ENCODE measurements at regions not wholly inside any gene's neighbourhood (a gene's known extent, or its start where the extent isn't known, plus 50 kb on each side); places are given as distances from the start of the nearest gene placed in this dataset.
"Not testable (repeated sequence)": the region's sequence is repeated elsewhere in the genome, so short reads cannot be mapped to it uniquely, and the experiment has no call there.

DNA sequence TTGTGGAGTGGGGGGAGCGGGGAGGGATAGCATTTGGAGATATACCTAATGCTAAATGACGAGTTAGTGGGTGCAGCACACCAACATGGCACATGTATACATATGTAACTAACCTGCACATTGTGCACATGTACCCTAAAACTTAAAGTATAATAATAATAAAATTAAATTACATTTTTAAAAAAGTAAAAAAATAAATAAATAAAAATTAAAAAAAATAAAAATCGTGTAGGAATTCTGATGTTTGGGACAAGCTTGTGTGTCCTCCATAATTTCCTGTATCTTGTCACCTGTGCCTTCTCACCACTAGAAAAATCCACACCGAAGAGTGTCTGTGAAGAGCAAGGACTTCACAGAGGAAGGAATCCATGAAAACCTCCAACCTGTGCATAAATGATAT, 400.5 kb upstream of the MGMT start:
- not testable (repeated sequence) for DNase-seq

- DNase-seq: not testable (repeated sequence)
These were observed 395.6 kb upstream of the MGMT start for GRCh38 chr10:129071411-129071810.

DNA sequence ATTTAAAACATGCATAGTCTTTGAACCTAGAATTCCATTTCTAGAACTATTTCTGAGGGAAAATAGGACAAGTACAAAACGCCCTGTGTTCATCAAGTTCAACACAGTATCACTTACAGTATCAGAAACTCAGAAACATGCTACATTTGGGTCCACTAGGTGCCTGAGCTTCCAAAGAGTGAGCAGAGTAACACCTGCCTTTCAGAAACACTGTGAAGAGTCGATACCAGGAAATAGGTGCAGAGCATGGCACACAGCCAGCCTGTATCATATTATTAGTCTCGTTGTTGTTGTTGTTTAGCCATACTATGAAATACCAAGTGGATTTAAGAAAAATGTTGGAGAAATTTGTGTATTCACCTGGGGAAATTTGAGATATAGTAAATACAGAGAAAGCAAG, 392.1 kb upstream of the MGMT start:
- no peak for DNase-seq

- DNase-seq: no peak
These were observed 391.5 kb upstream of the MGMT start for GRCh38 chr10:129075508-129075907.

DNA sequence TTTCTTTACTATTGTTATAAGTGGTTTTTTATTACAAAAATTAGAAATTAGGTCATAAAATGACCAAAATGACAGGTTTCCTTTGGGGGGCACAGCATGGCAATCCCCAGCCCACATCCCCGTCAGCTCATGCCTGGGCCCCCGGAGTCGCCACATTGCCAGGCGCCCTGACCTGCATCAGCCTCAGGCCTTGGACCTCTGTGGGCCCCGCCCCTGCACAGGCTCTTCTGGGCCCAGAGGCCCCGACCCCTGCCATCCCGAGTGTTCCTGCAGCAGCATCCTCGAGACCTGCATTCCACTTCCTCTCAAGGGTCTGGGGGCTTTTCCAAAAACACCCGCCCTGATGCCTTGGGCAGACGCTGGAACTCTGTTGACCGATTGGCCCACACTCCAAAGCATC, 391.1 kb upstream of the MGMT start:
- no peak for DNase-seq

DNA sequence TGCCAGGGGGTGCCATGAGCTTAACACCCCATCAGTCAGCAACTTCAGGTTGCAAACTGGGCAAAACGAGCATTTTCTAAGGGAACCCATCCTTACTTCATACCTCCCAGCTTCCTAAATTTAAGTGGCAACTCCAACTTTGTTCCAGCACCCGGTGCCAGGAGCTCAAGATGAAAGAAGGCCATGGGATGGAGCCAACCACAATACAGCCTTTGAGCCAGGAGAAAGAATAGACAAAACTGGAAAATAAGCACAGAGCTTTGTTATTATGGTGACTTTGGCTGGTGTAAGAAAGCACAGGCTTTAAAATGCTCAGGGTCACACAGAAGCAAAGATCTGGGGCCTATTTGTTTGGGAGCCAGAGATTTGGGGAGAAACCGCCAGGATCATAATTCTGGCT, 388.7 kb upstream of the MGMT start:
- no peak for DNase-seq

- DNase-seq: no peak
These were observed 388.3 kb upstream of the MGMT start for GRCh38 chr10:129078746-129079145.

GRCh38 chr10:129079705-129080104, 387.3 kb upstream of the MGMT start:
- DNase-seq: no peak

- no peak for DNase-seq
These were observed 381.2 kb upstream of the MGMT start for GRCh38 chr10:129085811-129086210.

- DNase-seq: no peak
These were observed 377.7 kb upstream of the MGMT start for GRCh38 chr10:129089341-129089740.

DNA sequence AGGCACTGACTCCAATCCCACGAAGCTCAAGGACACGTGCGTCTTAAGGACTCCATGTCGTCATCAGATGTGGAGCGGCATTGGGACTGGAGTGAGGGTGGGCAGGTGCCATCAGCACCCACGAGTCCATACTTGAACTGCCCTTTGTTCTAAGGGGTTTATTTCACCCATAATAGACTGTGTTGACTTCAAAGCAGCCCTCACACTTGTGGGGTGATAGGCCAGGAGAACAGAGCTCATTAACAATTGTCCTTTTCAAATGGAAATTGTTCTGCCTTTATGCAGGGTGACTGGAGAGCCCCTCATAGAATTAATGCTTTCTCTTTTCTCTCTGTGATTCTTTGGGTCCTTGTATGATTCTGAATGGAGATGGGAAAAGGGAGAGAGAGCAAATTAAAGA, 376.9 kb upstream of the MGMT start:
- no peak for DNase-seq

- no peak for DNase-seq
These were observed 376.2 kb upstream of the MGMT start for GRCh38 chr10:129090618-129091366.

DNA sequence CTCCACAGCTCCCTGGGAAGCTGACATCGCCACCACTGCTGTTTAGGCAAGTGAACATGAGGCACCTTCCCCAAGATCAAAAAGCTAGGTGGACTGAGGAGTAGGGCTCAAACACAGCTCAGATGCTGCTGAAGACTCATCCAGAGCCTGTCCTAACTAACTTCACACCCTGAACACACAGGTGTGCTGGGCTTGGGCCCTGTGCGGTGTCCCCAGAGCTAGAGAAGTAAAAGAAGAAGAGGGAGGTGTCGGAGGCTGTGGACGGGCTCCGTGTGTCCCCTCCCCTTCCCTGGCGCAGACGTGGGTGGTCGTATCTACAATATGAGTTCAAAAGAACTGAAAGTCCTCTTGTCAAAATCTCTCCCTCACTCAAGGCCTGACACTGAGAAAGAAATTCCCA, 373.4 kb upstream of the MGMT start:
- DNase-seq: no peak

DNA sequence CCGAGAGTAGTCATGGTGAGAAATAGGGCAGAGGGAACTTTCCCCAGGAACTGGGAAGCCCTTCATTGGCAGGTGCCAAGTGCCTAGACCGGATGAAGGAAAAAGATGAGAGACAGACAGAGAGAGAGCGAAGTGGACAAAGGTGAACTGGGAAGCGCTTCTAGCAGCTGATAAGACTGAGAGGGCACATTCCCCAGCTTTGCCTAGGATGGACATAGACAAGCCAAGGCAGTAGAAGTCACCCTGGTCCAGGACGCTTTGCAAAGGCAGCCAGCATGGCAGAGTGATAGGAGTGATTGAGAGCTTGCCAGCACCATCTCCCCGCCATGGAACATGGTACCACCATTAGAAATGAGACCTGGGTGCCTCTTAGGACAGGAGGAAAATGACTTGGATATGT, 372.8 kb upstream of the MGMT start:
- DNase-seq: no peak

DNA sequence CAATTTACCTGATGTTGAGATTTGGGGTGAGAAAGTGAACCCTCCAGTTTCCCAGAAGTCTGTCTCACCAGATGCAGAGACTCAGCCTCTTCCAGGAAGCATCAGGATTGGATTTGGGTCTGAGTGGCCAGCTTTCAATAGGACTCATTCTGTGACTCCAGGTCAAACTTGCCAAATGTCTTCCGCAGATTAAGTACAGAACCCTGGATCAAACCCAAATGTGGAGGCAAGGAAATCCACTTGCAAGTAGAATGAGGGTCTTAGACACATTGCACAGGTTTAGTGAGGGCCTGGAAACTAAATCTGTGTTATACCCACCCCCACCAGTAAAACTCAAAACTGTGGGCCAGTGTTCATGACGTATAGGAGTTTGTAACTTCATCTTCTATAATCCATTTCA, 372.2 kb upstream of the MGMT start:
- no peak for DNase-seq

DNA sequence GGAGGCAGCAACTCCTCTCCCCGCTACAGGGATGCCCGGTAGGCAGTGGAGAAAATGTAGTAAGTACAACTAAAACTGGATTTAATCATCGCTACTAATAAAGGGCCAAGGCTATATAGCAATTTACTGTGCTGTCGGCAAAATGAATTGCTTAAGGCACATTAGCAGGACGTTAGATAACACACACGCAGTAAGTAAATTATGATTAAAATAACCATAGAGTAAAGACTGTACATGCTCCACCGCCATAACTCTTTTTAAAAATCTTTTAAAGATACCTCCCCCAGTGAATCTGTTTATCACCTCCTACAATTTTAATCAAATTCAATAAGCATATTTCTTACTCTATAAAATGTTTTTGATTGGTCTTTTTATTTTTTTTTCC, 371.4 kb upstream of the MGMT start:
- no peak for DNase-seq

GRCh38 chr10:129096065-129096984, 370.7 kb upstream of the MGMT start:
- DNase-seq: no peak

GRCh38 chr10:129097776-129098330, 369.2 kb upstream of the MGMT start:
- no peak for DNase-seq

GRCh38 chr10:129098517-129098916, 368.5 kb upstream of the MGMT start:
- DNase-seq: no peak

DNA sequence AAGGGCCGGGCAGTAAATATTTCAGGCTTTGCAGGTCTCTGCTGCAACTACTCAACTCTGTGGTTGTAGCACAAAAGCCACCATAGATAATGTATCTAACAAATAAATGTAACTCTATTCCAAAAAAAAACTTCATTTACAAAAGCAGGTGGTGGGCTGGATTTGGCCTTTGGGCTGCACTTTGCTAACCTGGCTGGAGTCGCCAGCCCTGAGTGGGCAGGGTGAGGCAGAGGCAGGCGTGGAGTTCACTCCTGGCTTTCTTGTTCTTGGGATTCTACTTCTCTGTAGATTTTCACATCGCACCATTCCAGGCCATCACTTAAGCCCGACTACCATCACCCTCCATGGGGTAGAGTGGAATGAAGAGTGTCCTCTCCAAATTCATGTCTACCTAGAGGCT, 367.6 kb upstream of the MGMT start:
- no peak for DNase-seq

GRCh38 chr10:129099992-129100391, 367.0 kb upstream of the MGMT start:
- DNase-seq: no peak

DNA sequence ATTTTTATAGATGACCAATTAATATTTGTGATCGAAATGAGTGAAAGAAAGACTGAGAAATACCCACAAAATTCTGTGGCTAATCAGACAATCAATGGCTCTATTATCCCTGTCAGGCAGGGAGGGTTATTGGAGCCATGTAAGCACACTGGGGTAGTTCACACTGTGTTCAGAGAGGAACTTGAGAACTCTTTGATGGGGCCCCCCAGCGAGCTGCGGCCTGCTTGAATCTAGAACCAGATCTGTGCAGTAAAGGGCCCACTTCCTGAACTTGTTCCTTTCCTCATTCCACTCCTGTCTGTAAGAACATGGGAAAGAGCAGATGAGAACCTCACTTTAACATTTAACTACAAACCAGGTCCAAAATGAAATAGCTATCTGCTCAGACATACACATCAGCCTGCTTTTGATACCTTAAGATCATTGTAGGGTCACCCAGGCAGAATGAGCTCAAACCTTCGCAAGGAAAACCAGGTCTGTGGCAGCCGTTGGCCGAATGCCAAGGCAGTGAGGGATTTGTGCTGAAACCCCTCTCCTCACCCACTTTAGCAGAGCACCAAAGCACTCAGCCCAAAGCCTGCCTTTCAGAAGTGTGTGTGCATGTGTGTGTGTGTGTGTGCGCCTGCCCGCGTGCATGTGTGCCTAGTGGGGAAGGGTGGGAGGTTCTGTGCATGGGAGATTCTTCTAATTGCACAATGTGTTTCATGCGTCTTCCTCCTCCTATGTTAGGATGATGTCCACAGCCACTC, 365.6 kb upstream of the MGMT start:
- no peak for DNase-seq

Data from NCI-H1105 (cell line).